OCI-LY3 (cell line): ENCODE measurements at regions not wholly inside any gene's neighbourhood (a gene's known extent, or its start where the extent isn't known, plus 50 kb on each side); places are given as distances from the start of the nearest gene placed in this dataset.
"Not testable (repeated sequence)": the region's sequence is repeated elsewhere in the genome, so short reads cannot be mapped to it uniquely, and the experiment has no call there.

Experiments used
- H2AFZ ChIP-seq: fragments of 200-600, 300-600 bp; shearing (Covaris generic); 2 replicates; pipeline ENCODE4 v1.6.0; 2014; ENCODE audit warnings: antibody characterized with exemption, low read depth, low read length
- H3K27ac ChIP-seq: fragments of 200-600, 300-600 bp; sonication (generic); 2 replicates; pipeline ENCODE4 v1.5.1; 2014; ENCODE audit warnings: mild to moderate bottlenecking, low read length, moderate library complexity, mixed read lengths
- H3K27me3 ChIP-seq: fragments of 200-600, 300-600 bp; sonication (generic); 2 replicates; pipeline ENCODE4 v1.6.1; 2014; ENCODE audit warnings: low read depth, low read length, mixed read lengths
- H3K36me3 ChIP-seq: fragments of 200-600, 300-600 bp; sonication (generic); replicated peaks from 2 replicates; pipeline ENCODE3; 2014; ENCODE audit warnings: low read depth, low read length, mixed read lengths
- H3K4me1 ChIP-seq: fragments of 300-600, 200-600 bp; sonication (generic); 2 replicates; pipeline ENCODE4 v1.6.1; 2014; ENCODE audit warnings: low read length, mixed read lengths
- H3K4me2 ChIP-seq: fragments of 200-600, 300-600 bp; sonication (generic); 2 replicates; pipeline ENCODE4 v1.6.1; 2014; ENCODE audit warnings: low read length, mixed read lengths
- H3K4me3 ChIP-seq: fragments of 300-600, 200-600 bp; sonication (generic); 2 replicates; pipeline ENCODE4 v1.5.1; 2014; ENCODE audit warnings: antibody characterized with exemption, mild to moderate bottlenecking, low read length, moderate library complexity
- H3K79me2 ChIP-seq: fragments of 300-600, 200-600 bp; shearing (Covaris generic); 2 replicates; pipeline ENCODE4 v1.6.1; 2014; ENCODE audit warnings: mild to moderate bottlenecking, low read length, mixed read lengths
- H3K9ac ChIP-seq: fragments of 300-600, 200-600 bp; shearing (Covaris generic); 2 replicates; pipeline ENCODE4 v1.6.0; 2014; ENCODE audit warnings: mild to moderate bottlenecking, low read length, moderate library complexity
- H3K9me3 ChIP-seq: fragments of 200-600, 300-600 bp; shearing (Covaris generic); 2 replicates; pipeline ENCODE4 v1.6.1; 2014; ENCODE audit warnings: low read length, mixed read lengths; ENCODE audit not compliant: insufficient read depth
- H4K20me1 ChIP-seq: fragments of 200-600, 300-600 bp; sonication (generic); 2 replicates; pipeline ENCODE4 v1.6.1; 2016; ENCODE audit warnings: low read length, mixed read lengths; ENCODE audit not compliant: insufficient read depth
- EZH2phosphoT487 ChIP-seq: fragments of 200-600 bp; shearing (Covaris generic); IDR thresholded peaks from 2 replicates; pipeline ENCODE4 v1.6.1; 2018; ENCODE audit warnings: antibody characterized with exemption, mixed run types, low read depth
- TF ChIP-seq, protein P1 (sequence below): fragments of 200-600, 300-600 bp; sonication (generic); IDR thresholded peaks from 2 replicates; pipeline ENCODE4 v1.5.1; 2014; ENCODE audit warnings: antibody characterized with exemption, low read length, low read depth

DNA sequence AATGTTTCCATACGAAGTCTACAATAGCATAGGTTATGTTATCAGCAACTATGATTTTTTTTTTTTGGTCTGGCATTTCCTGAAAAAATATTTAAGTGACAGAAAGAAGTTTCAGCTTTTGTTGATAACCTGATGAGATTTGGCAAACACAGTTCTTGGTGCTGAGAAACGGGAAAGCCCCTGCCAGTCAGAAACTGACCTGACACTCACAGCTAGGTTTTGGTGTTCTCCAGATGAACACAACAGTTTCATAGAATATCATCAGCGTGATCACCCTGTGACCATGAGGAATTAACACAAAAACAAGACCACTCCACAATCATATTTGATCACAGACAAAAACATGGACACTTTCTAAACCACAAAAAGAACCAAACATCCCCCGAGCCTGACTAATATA, 152.5 kb upstream of the DCAF8L1 start:
- Histone ChIP-seq H3K9ac (peak overlapping the region; percentile 50; the same call in 1 of the 2 replicates), H3K4me1 (peaks cover 17% of the 10 kb centered on the region), H3K36me3 (no peaks in the 10 kb centered on the region), H2AFZ (no peak overlapping the region), H3K9me3 (no peaks in the 10 kb centered on the region), H3K79me2 (no peaks in the 10 kb centered on the region), H4K20me1 (no peaks in the 10 kb centered on the region), H3K4me3 (peak overlapping the region; percentile 67), H3K27me3 (no peaks in the 10 kb centered on the region), H3K27ac (peak overlapping the region; percentile 66), H3K4me2 (peak overlapping the region; percentile 84)
- TF ChIP-seq, protein P1, sequence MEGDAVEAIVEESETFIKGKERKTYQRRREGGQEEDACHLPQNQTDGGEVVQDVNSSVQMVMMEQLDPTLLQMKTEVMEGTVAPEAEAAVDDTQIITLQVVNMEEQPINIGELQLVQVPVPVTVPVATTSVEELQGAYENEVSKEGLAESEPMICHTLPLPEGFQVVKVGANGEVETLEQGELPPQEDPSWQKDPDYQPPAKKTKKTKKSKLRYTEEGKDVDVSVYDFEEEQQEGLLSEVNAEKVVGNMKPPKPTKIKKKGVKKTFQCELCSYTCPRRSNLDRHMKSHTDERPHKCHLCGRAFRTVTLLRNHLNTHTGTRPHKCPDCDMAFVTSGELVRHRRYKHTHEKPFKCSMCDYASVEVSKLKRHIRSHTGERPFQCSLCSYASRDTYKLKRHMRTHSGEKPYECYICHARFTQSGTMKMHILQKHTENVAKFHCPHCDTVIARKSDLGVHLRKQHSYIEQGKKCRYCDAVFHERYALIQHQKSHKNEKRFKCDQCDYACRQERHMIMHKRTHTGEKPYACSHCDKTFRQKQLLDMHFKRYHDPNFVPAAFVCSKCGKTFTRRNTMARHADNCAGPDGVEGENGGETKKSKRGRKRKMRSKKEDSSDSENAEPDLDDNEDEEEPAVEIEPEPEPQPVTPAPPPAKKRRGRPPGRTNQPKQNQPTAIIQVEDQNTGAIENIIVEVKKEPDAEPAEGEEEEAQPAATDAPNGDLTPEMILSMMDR, result no peak
- no peak for TF ChIP-seq EZH2phosphoT487

DNA sequence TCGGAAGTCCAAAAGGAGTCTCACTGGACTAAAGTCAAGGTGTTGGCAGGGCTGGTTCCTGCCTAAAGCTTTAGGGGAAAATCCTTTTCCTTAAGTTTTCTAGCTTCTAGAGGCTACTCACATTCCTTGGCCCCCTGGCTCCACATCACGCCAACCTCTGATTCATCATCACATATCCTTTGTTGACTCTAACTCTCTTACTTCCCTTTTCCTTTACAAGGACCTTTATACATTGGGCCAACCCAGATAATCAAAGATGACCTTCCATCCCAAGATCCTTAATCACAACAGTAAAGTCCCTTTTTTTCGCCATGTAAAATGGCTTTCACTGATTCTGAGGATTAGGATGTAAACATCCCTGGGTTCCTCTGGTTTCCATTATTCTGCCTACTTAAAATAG, 146.4 kb upstream of the DCAF8L1 start:
- Histone ChIP-seq H2AFZ (no peak overlapping the region), H3K27ac (no peak overlapping the region), H3K79me2 (no peaks in the 10 kb centered on the region), H3K4me1 (no peaks in the 10 kb centered on the region), H3K9me3 (no peaks in the 10 kb centered on the region), H4K20me1 (no peaks in the 10 kb centered on the region), H3K9ac (no peak overlapping the region), H3K4me3 (no peak overlapping the region), H3K36me3 (no peaks in the 10 kb centered on the region), H3K4me2 (no peak overlapping the region), H3K27me3 (no peaks in the 10 kb centered on the region)
- no peak for TF ChIP-seq EZH2phosphoT487
- TF ChIP-seq, protein P1, result no peak

DNA sequence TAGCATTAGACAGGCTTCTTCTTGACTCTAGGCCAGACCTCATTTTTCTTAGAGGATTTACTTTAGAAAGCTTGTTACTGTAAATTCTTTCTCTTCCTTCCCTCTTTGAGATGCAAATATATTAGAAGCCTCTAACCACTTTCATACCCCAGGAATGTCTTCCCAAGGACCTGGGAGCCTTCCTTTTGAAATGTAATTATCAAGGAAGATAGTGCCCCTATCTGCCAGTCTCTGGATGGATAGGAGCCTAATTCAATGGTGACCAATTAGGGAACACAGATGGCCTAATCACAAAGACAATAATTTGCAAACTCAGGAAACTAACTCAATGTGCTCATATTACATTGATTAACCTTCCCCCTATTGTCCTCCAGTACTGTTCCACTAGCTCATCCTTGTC, 145.6 kb upstream of the DCAF8L1 start:
- Histone ChIP-seq H3K4me1 (no peaks in the 10 kb centered on the region), H3K27me3 (no peaks in the 10 kb centered on the region), H4K20me1 (no peaks in the 10 kb centered on the region), H3K4me3 (no peak overlapping the region), H3K9ac (no peak overlapping the region), H2AFZ (no peak overlapping the region), H3K4me2 (no peak overlapping the region), H3K9me3 (no peaks in the 10 kb centered on the region), H3K27ac (no peak overlapping the region), H3K79me2 (no peaks in the 10 kb centered on the region), H3K36me3 (no peaks in the 10 kb centered on the region)
- TF ChIP-seq, protein P1, result no peak
- no peak for TF ChIP-seq EZH2phosphoT487

DNA sequence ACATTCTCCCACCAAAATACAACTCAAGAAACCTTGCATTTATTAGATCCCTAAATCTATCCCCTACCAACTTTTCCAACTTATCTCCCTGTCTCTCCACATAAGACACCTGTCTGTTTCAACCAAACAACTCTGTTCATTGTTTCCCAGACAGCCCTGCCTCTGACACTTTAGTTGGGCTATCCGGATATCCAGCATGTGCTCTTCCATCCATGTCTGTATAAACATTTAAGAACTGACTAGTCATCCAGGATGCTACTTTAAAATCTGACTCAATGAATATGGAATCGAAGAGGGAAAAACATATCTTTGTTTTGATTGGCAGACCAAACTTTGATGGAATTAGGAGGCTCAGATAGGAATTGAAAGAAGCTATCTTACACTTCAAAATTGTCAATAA, 143.2 kb upstream of the DCAF8L1 start:
- Histone ChIP-seq H3K27me3 (no peaks in the 10 kb centered on the region), H3K79me2 (no peaks in the 10 kb centered on the region), H3K27ac (no peak overlapping the region), H3K9me3 (no peaks in the 10 kb centered on the region), H3K4me3 (no peak overlapping the region), H2AFZ (no peak overlapping the region), H3K9ac (no peak overlapping the region), H3K4me1 (no peaks in the 10 kb centered on the region), H4K20me1 (no peaks in the 10 kb centered on the region), H3K36me3 (no peaks in the 10 kb centered on the region), H3K4me2 (no peak overlapping the region)
- TF ChIP-seq, protein P1, result no peak
- no peak for TF ChIP-seq EZH2phosphoT487

DNA sequence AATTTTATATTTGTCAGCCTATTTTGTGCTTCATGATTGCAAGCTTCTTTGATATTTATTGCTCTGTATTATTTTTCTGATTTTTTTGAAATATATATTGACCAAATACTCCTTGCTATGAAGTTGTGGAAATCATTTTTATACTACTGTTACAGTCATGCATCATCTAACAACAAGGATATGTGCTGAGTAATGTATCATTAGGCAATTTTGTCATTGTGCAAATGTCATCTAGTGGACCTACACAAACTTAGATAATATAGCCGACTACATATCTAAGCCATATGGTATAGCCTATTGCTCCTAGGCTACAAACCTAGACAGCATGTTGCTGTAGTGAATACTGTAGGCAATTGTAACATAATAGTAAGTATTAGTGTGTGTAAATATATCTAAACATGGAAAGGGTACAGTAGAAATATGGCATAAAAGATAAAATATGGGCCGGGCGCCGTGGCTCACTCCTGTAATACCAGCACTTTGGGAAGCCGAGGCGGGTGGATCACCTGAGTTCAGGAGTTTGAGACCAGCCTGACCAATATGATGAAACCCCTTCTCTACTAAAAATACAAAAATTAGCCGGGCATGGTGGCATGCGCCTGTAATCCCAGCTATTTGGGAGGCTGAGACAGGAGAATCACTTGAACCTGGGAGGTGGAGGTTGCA, 139.5 kb upstream of the DCAF8L1 start:
- not testable (repeated sequence) for H3K79me2 ChIP-seq, H3K9me3 ChIP-seq, H3K4me3 ChIP-seq, H3K27me3 ChIP-seq, H3K27ac ChIP-seq, H3K36me3 ChIP-seq, H2AFZ ChIP-seq, H3K4me1 ChIP-seq, H4K20me1 ChIP-seq, H3K9ac ChIP-seq, H3K4me2 ChIP-seq
